Osteoblast (primary cell): ENCODE measurements at regions not wholly inside any gene's neighbourhood (a gene's known extent, or its start where the extent isn't known, plus 50 kb on each side); places are given as distances from the start of the nearest gene placed in this dataset.

Source experiments
- DNase-seq: peaks from one replicate; pipeline ENCODE4 v3.0.0; 2011; ENCODE audit warnings: low spot score, mixed read lengths; ENCODE audit not compliant: insufficient read length; ENCODE audit errors: missing footprints
- H2AFZ ChIP-seq: 2 replicates; pipeline ENCODE4 v1.6.0; 2011; ENCODE audit warnings: mild to moderate bottlenecking, low read length
- H3K27ac ChIP-seq: 2 replicates; pipeline ENCODE4 v1.5.1; 2011; ENCODE audit warnings: mild to moderate bottlenecking, low read depth, low read length, moderate library complexity
- H3K27me3 ChIP-seq: 2 replicates; pipeline ENCODE4 v1.6.0; 2012; ENCODE audit warnings: mild to moderate bottlenecking, control low read depth, inconsistent platforms, low read length, moderate library complexity; ENCODE audit not compliant: insufficient read depth
- H3K36me3 ChIP-seq: 2 replicates; pipeline ENCODE4 v1.5.1; 2011; ENCODE audit warnings: mild to moderate bottlenecking, low read length, control low read depth, moderate library complexity; ENCODE audit not compliant: insufficient read depth
- H3K4me1 ChIP-seq: 2 replicates; pipeline ENCODE4 v1.5.1; 2011; ENCODE audit warnings: mild to moderate bottlenecking, low read length, control low read depth, moderate library complexity; ENCODE audit not compliant: insufficient read depth
- H3K4me2 ChIP-seq: 2 replicates; pipeline ENCODE4 v1.6.0; 2011; ENCODE audit warnings: mild to moderate bottlenecking, low read length; ENCODE audit not compliant: insufficient read depth
- H3K4me3 ChIP-seq: fragments of 200-600 bp; sonication (generic); 3 replicates; pipeline ENCODE4 v1.5.1; 2012; ENCODE audit warnings: mild to moderate bottlenecking, low read length, inconsistent platforms; ENCODE audit not compliant: insufficient read depth
- H3K79me2 ChIP-seq: 2 replicates; pipeline ENCODE4 v1.6.0; 2012; ENCODE audit warnings: mild to moderate bottlenecking, low read length, control low read depth, inconsistent platforms; ENCODE audit not compliant: insufficient read depth
- H3K9me3 ChIP-seq: 2 replicates; pipeline ENCODE4 v1.5.1; 2011; ENCODE audit warnings: low read depth, low read length, control low read depth
- H4K20me1 ChIP-seq: 2 replicates; pipeline ENCODE4 v1.6.0; 2012; ENCODE audit warnings: mild to moderate bottlenecking, low read length, control low read depth; ENCODE audit not compliant: insufficient read depth
- TF ChIP-seq, protein P1 (sequence below): IDR thresholded peaks from 2 replicates; pipeline ENCODE4 v1.5.1; 2011; ENCODE audit warnings: mild to moderate bottlenecking, low read depth, low read length, moderate library complexity; ENCODE audit errors: extremely low read depth

DNA sequence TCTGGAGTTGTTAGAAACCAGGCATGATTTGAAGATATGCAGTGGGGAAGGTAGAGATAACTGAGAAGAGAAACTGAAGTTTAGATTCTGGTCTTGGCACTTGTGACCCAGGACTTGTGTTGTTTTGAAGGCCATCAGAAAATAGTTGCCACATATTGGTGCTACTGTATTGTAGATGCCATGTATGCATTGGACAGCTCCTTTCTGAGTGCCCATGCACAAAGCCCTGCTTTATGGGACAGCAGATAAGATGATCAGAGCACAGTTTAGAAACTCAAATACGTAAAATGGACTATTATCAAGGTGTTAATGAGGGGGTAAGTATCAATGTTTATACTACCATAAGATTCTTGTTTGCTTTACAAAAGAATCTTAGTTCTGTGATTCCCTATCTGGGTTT is 84.9 kb downstream of the KIF4B start:
- no peak for DNase-seq
- TF ChIP-seq, protein P1, sequence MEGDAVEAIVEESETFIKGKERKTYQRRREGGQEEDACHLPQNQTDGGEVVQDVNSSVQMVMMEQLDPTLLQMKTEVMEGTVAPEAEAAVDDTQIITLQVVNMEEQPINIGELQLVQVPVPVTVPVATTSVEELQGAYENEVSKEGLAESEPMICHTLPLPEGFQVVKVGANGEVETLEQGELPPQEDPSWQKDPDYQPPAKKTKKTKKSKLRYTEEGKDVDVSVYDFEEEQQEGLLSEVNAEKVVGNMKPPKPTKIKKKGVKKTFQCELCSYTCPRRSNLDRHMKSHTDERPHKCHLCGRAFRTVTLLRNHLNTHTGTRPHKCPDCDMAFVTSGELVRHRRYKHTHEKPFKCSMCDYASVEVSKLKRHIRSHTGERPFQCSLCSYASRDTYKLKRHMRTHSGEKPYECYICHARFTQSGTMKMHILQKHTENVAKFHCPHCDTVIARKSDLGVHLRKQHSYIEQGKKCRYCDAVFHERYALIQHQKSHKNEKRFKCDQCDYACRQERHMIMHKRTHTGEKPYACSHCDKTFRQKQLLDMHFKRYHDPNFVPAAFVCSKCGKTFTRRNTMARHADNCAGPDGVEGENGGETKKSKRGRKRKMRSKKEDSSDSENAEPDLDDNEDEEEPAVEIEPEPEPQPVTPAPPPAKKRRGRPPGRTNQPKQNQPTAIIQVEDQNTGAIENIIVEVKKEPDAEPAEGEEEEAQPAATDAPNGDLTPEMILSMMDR: no peak
- no peaks in the 10 kb centered on the region for H3K27me3 ChIP-seq
- no peaks in the 10 kb centered on the region for H3K79me2 ChIP-seq
- no peak overlapping the region for H3K4me3 ChIP-seq
- no peak overlapping the region for H2AFZ ChIP-seq
- no peak overlapping the region for H3K4me2 ChIP-seq
- H3K27ac ChIP-seq: no peak overlapping the region
- no peaks in the 10 kb centered on the region for H4K20me1 ChIP-seq
- no peaks in the 10 kb centered on the region for H3K9me3 ChIP-seq
- H3K4me1 ChIP-seq: no peaks in the 10 kb centered on the region
- H3K36me3 ChIP-seq: no peaks in the 10 kb centered on the region

DNA sequence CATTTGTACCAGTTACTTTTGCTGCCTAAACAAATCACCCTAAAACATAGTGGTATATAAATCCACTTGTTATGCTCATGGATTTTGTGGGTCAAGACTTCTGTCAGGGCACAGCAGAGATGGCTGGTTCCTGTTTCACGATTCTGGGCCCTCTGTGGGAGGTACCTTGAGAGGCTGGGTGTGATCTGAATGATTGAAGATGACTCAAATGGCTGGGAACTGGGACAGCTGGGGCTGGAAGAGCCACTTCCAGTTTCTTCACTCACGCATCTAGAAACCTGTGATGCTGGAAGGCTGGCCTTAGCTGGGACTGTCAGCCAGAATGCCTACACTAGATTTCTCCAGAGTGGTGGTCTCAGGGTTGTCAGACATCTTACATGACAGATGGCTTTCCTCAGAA is 88.1 kb downstream of the KIF4B start:
- H4K20me1 ChIP-seq: no peaks in the 10 kb centered on the region
- H3K9me3 ChIP-seq: no peaks in the 10 kb centered on the region
- H3K36me3 ChIP-seq: no peaks in the 10 kb centered on the region
- no peak overlapping the region for H2AFZ ChIP-seq
- no peak overlapping the region for H3K4me2 ChIP-seq
- no peak overlapping the region for H3K27ac ChIP-seq
- H3K4me3 ChIP-seq: no peak overlapping the region
- no peaks in the 10 kb centered on the region for H3K4me1 ChIP-seq
- TF ChIP-seq, protein P1: no peak
- no peaks in the 10 kb centered on the region for H3K79me2 ChIP-seq
- H3K27me3 ChIP-seq: no peaks in the 10 kb centered on the region
- DNase-seq: no peak

DNA sequence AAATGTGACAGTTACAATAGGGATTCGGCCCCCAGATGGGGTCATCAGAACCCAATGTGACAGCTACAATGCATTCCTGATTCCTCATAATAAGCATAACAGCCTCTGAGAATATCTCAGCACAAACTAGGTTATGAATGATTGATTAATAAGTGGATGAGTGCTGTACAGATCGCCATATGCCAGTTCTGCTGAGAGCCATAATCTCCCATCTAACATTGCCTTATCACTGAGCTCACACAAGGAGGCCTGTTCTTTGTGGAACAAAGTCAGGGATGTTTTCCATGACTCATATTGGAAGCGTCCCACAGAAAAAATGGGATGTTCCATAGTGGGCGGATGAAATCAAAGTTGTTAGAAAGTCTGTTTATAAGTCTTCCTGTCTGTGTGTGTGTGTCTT is 89.6 kb downstream of the KIF4B start:
- no peak overlapping the region for H2AFZ ChIP-seq
- no peaks in the 10 kb centered on the region for H3K79me2 ChIP-seq
- H3K27ac ChIP-seq: no peak overlapping the region
- H3K9me3 ChIP-seq: no peaks in the 10 kb centered on the region
- TF ChIP-seq, protein P1: no peak
- no peak overlapping the region for H3K4me2 ChIP-seq
- no peaks in the 10 kb centered on the region for H3K4me1 ChIP-seq
- DNase-seq: no peak
- H3K4me3 ChIP-seq: no peak overlapping the region
- no peaks in the 10 kb centered on the region for H3K27me3 ChIP-seq
- no peaks in the 10 kb centered on the region for H3K36me3 ChIP-seq
- no peaks in the 10 kb centered on the region for H4K20me1 ChIP-seq

DNA sequence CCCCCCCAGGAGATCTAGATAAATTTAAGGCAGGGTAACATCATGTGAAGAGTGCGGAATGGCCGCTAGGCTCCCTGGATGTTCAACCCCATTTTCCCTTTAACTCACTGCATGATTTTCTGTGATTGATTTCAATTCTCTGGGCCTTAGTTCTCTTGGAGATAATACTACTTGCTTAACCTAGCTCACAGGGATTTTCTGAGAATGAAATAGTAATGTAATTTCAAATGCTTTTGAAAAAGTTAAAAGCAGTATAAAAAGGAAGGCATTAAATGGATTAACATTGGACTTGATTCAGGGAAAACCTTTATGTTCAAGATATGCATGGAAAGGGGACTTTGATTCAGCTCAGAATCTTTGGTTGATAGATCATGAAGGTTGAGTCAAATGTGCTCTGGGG is 90.9 kb downstream of the KIF4B start:
- Histone ChIP-seq H4K20me1 (no peaks in the 10 kb centered on the region), H2AFZ (no peak overlapping the region), H3K4me2 (no peak overlapping the region), H3K9me3 (no peaks in the 10 kb centered on the region), H3K79me2 (no peaks in the 10 kb centered on the region), H3K4me1 (no peaks in the 10 kb centered on the region), H3K27me3 (no peaks in the 10 kb centered on the region), H3K27ac (no peak overlapping the region), H3K4me3 (no peak overlapping the region), H3K36me3 (no peaks in the 10 kb centered on the region)
- TF ChIP-seq, protein P1: no peak
- DNase-seq: no peak
